ENCODE measurements at regions not wholly inside any gene's neighbourhood (a gene's known extent, or its start where the extent isn't known, plus 50 kb on each side); places are given as distances from the start of the nearest gene placed in this dataset.
"Not testable (repeated sequence)": the region's sequence is repeated elsewhere in the genome, so short reads cannot be mapped to it uniquely, and the experiment has no call there.

DNA sequence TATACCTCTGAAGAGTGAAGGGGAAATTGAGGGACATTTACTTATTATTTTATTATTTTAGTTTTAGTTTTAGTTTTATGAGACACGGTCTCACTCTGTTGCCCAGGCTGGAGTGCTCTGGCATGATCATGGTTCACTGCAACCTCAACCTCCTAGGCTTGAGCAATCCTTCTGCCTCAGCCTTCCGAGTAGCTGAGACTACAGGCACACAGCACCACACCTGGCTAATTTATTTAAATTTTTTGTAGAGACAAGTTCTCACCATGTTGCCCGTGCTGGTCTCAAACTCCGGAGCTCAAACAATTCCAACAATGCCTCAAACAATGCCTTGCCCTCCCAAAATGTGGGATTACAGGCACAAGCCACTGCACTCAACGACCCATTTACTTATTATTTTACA is 68.4 kb upstream of the BMP2K start:
- Histone ChIP-seq H3K27me3 (replicated peaks in 1 of 2; ENCODE audit: control insufficient read depth in 2 of 2, extremely low read depth in 1 of 2, insufficient read depth in 2 of 2, low read length in 1 of 2) (no peaks in the 10 kb centered on the region), H3K4me1 (ENCODE audit: control insufficient read depth in 1 of 2, extremely low read depth in 1 of 2, insufficient read depth in 2 of 2, low read length in 2 of 2) (no peaks in the 10 kb centered on the region), H3K9me3 (no peaks in the 10 kb centered on the region), H3K27ac (ENCODE audit: low read length) (no peak overlapping the region), H3K4me3 (ENCODE audit: control insufficient read depth in 1 of 2, extremely low read depth in 1 of 2, low read length in 1 of 2) (no peak overlapping the region), H3K36me3 (ENCODE audit: control insufficient read depth in 2 of 2, extremely low read depth in 1 of 2, insufficient read depth in 1 of 2, low read length in 1 of 2) (no peaks in the 10 kb centered on the region)
- no peak for DNase-seq
- Mint-ChIP-seq H3K4me3 (no peak overlapping the region), H3K27me3 (no peaks in the 10 kb centered on the region), H3K36me3 (no peaks in the 10 kb centered on the region), H3K27ac (no peak overlapping the region), H3K4me1 (no peaks in the 10 kb centered on the region), H3K9me3 (peaks cover 2 to 10% (median 10%) of the 10 kb centered on the region in 3 donors)
- 90% methylated on average over 2 of the region's 5 CpGs for WGBS (ENCODE audit: insufficient coverage)
- no peak for ATAC-seq (replicated peaks in 1 of 4)
- CTCF ChIA-PET: no interaction called here
- POLR2A ChIA-PET: no interaction called here

DNA sequence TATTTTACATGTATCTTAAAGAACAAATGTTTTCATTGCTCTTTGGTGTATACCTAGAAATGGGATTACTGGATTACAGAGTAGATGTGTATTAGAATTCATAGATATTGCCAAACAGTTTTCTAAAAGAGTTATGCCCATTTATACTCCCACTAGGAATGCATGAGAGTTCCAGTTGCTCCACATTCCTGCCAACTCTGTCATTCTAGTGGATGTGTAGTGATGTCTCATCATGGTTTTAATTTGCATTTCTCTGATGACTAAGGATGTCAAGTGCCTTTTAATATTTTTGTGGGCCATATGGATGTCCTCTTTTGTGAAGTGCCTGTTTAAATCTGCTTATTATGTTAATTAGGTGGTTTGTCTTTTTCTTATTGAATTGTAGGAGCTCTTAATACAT is 65.6 kb upstream of the BMP2K start:
- ChIA-PET CTCF (no interaction called here), POLR2A (no interaction called here)
- Mint-ChIP-seq H3K9me3 (no peaks in the 10 kb centered on the region), H3K36me3 (no peaks in the 10 kb centered on the region), H3K27me3 (no peaks in the 10 kb centered on the region), H3K27ac (no peak overlapping the region), H3K4me1 (no peaks in the 10 kb centered on the region), H3K4me3 (no peak overlapping the region)
- Histone ChIP-seq H3K9me3 (no peaks in the 10 kb centered on the region), H3K4me3 (ENCODE audit: control insufficient read depth in 1 of 2, extremely low read depth in 1 of 2, low read length in 1 of 2) (no peak overlapping the region), H3K4me1 (ENCODE audit: control insufficient read depth in 1 of 2, extremely low read depth in 1 of 2, insufficient read depth in 2 of 2, low read length in 2 of 2) (no peaks in the 10 kb centered on the region), H3K36me3 (ENCODE audit: control insufficient read depth in 2 of 2, extremely low read depth in 1 of 2, insufficient read depth in 1 of 2, low read length in 1 of 2) (no peaks in the 10 kb centered on the region), H3K27ac (ENCODE audit: low read length) (no peak overlapping the region), H3K27me3 (replicated peaks in 1 of 2; ENCODE audit: control insufficient read depth in 2 of 2, extremely low read depth in 1 of 2, insufficient read depth in 2 of 2, low read length in 1 of 2) (no peaks in the 10 kb centered on the region)
- no peak for DNase-seq
- no peak for ATAC-seq (replicated peaks in 1 of 4)

DNA sequence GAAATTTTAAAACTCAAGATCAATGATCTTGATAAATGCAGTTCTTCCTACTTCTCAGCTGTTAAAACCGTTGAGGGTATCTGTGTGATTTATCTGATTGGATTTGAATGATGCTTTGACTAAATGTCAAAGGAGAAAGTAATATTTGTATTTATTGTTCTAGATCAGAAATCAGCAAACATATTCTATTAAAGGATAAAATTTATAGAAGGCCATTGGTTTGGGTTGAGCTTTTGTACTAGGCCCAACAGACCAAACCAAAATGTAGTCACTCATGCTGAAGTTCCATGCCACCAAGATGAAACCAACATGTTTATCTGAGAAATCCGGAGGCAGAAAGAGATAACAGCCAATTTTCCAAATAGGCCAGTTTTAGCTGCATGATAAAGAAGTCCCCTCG is 64.5 kb upstream of the BMP2K start:
- ChIA-PET CTCF (no interaction called here), POLR2A (interaction anchor here in 1 of 2 donors (0.6 to 0.7 kb wide), 2 partner anchors 32 to 82 kb away, joined by 3 to 4 read pairs; no protein-coding TSS in a partner anchor)
- Histone ChIP-seq H3K9me3 (no peaks in the 10 kb centered on the region), H3K36me3 (ENCODE audit: control insufficient read depth in 2 of 2, extremely low read depth in 1 of 2, insufficient read depth in 1 of 2, low read length in 1 of 2) (no peaks in the 10 kb centered on the region), H3K4me3 (ENCODE audit: control insufficient read depth in 1 of 2, extremely low read depth in 1 of 2, low read length in 1 of 2) (no peak overlapping the region), H3K4me1 (ENCODE audit: control insufficient read depth in 1 of 2, extremely low read depth in 1 of 2, insufficient read depth in 2 of 2, low read length in 2 of 2) (no peaks in the 10 kb centered on the region), H3K27me3 (replicated peaks in 1 of 2; ENCODE audit: control insufficient read depth in 2 of 2, extremely low read depth in 1 of 2, insufficient read depth in 2 of 2, low read length in 1 of 2) (no peaks in the 10 kb centered on the region), H3K27ac (ENCODE audit: low read length) (no peak overlapping the region)
- 71% methylated on average over 1 of the region's 3 CpGs for WGBS (ENCODE audit: insufficient coverage)
- no peaks in the 10 kb centered on the region for H3K4me1 Mint-ChIP-seq
- H3K9me3 Mint-ChIP-seq: no peaks in the 10 kb centered on the region
- no peaks in the 10 kb centered on the region for H3K27me3 Mint-ChIP-seq
- ATAC-seq (replicated peaks in 1 of 4) (no peak), DNase-seq (no peak)
- no peak overlapping the region for H3K27ac Mint-ChIP-seq
- H3K36me3 Mint-ChIP-seq: no peaks in the 10 kb centered on the region
- no peak overlapping the region for H3K4me3 Mint-ChIP-seq

DNA sequence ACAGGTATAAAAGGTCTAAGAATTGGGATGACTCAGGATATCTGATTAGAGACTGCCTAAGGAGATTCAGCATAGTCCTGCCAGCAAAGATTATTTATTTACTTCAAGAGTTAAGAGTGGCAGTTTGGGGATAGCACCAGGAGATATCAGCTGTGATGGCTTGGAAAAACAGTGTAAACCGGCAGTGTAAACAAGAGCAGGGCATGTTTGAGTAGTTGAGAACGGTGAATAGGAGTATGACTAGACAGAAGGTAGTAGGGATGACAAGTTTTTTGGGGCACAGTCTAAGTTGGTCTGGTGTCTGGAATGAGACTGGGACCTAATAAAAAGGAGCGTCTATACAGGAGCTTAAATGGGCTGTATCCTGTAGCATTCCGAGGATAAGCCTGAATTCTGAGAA is 61.6 kb upstream of the BMP2K start:
- H3K4me3 Mint-ChIP-seq; ATAC-seq (replicated peaks in 1 of 4); H3K27me3 Mint-ChIP-seq; H3K4me1 Mint-ChIP-seq; H3K9me3 ChIP-seq; H3K4me1 ChIP-seq (ENCODE audit: control insufficient read depth in 1 of 2, extremely low read depth in 1 of 2, insufficient read depth in 2 of 2, low read length in 2 of 2); H3K9me3 Mint-ChIP-seq; POLR2A ChIA-PET; H3K27ac Mint-ChIP-seq; H3K36me3 ChIP-seq (ENCODE audit: control insufficient read depth in 2 of 2, extremely low read depth in 1 of 2, insufficient read depth in 1 of 2, low read length in 1 of 2); DNase-seq; CTCF ChIA-PET; H3K4me3 ChIP-seq (ENCODE audit: control insufficient read depth in 1 of 2, extremely low read depth in 1 of 2, low read length in 1 of 2); H3K27ac ChIP-seq (ENCODE audit: low read length); H3K36me3 Mint-ChIP-seq; H3K27me3 ChIP-seq (replicated peaks in 1 of 2; ENCODE audit: control insufficient read depth in 2 of 2, extremely low read depth in 1 of 2, insufficient read depth in 2 of 2, low read length in 1 of 2): not testable (repeated sequence)
- WGBS (ENCODE audit: insufficient coverage): no CpG with 5 or more reads among the region's 4 CpGs

DNA sequence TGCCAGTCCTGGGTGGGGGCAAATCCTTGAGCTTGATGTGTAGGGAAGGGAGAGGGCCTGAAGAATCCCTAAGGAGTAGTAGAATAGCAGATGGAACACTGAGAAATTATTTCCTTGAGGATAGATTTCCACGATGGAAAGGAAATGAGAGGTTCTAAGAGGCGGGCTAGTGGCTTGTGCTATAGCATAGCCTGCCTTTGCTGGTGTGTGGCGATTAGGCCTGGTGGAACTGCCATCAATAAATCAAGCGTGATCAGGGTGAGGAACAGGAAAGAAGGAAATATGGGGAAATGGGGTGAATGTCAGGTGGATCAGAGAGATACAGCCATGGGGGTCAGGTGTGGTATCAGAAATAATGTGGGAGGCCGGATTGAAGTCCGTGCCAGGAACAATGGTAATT is 60.8 kb upstream of the BMP2K start:
- H3K27me3 Mint-ChIP-seq; H3K27ac Mint-ChIP-seq; ATAC-seq (replicated peaks in 1 of 4); H3K4me3 ChIP-seq (ENCODE audit: control insufficient read depth in 1 of 2, extremely low read depth in 1 of 2, low read length in 1 of 2); POLR2A ChIA-PET; H3K4me1 ChIP-seq (ENCODE audit: control insufficient read depth in 1 of 2, extremely low read depth in 1 of 2, insufficient read depth in 2 of 2, low read length in 2 of 2); DNase-seq; H3K9me3 Mint-ChIP-seq; CTCF ChIA-PET; H3K36me3 Mint-ChIP-seq; H3K36me3 ChIP-seq (ENCODE audit: control insufficient read depth in 2 of 2, extremely low read depth in 1 of 2, insufficient read depth in 1 of 2, low read length in 1 of 2); H3K9me3 ChIP-seq; H3K4me1 Mint-ChIP-seq; H3K27me3 ChIP-seq (replicated peaks in 1 of 2; ENCODE audit: control insufficient read depth in 2 of 2, extremely low read depth in 1 of 2, insufficient read depth in 2 of 2, low read length in 1 of 2); H3K27ac ChIP-seq (ENCODE audit: low read length); H3K4me3 Mint-ChIP-seq: not testable (repeated sequence)
- WGBS (ENCODE audit: insufficient coverage): no CpG with 5 or more reads among the region's 6 CpGs

DNA sequence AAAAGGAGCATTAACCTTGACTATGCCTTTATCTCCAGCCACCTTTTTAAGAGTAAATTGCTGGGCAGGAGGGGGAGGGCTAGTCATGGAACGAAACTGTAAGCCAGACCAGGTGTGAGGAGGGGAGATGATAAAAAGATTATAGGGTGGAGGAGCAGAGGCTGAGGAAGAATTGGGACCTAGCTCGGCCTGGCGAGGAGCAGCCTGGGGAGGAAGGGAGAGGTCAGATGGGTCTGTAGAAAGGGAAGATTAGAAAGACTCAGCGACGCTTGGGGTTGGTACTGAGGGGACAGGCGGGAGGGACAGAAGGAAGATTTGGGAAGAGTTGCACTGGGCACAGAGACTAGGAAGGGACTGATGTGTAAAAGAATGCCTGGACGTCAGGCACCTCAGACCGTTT is 58.4 kb upstream of the BMP2K start:
- H3K9me3 Mint-ChIP-seq; H3K36me3 Mint-ChIP-seq; DNase-seq; H3K4me3 ChIP-seq (ENCODE audit: control insufficient read depth in 1 of 2, extremely low read depth in 1 of 2, low read length in 1 of 2); ATAC-seq (replicated peaks in 1 of 4); H3K9me3 ChIP-seq; CTCF ChIA-PET; H3K36me3 ChIP-seq (ENCODE audit: control insufficient read depth in 2 of 2, extremely low read depth in 1 of 2, insufficient read depth in 1 of 2, low read length in 1 of 2); H3K4me3 Mint-ChIP-seq; H3K27me3 Mint-ChIP-seq; H3K27me3 ChIP-seq (replicated peaks in 1 of 2; ENCODE audit: control insufficient read depth in 2 of 2, extremely low read depth in 1 of 2, insufficient read depth in 2 of 2, low read length in 1 of 2); H3K4me1 ChIP-seq (ENCODE audit: control insufficient read depth in 1 of 2, extremely low read depth in 1 of 2, insufficient read depth in 2 of 2, low read length in 2 of 2); H3K27ac ChIP-seq (ENCODE audit: low read length); H3K27ac Mint-ChIP-seq: not testable (repeated sequence)
- POLR2A ChIA-PET: interaction anchor here in 1 of 2 donors (0.6 kb wide), 1 partner anchor 13 kb away, joined by 4 read pairs; no protein-coding TSS in a partner anchor
- WGBS (ENCODE audit: insufficient coverage): 87% methylated on average over 6 of the region's 8 CpGs
- peaks cover 14 to 23% (median 20%) of the 10 kb centered on the region in 3 donors for H3K4me1 Mint-ChIP-seq

DNA sequence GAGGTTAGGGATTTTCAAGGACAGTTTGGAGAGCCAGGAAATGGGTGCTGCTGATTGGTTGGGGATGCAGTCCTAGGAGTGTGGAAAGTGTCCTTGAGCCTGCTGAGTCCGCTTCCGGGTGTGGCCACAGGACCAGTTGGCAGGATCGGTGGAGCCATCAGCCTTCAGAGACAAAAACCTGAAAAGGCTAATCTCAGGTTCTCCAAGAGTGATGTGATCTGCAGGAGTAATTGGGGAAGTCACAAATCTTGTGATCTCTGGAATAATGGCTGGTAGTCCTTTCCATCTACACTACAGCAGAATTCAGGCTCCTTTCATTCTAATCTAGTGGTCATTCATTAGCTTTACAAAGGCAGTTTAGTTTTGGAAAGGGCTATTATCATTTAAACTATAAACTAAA is 55.9 kb upstream of the BMP2K start:
- Mint-ChIP-seq H3K27ac (no peak overlapping the region), H3K27me3 (no peaks in the 10 kb centered on the region), H3K36me3 (no peaks in the 10 kb centered on the region), H3K9me3 (no peaks in the 10 kb centered on the region), H3K4me3 (no peak overlapping the region), H3K4me1 (peaks cover 14 to 23% (median 20%) of the 10 kb centered on the region in 3 donors)
- Histone ChIP-seq H3K4me3 (ENCODE audit: control insufficient read depth in 1 of 2, extremely low read depth in 1 of 2, low read length in 1 of 2) (no peak overlapping the region), H3K36me3 (ENCODE audit: control insufficient read depth in 2 of 2, extremely low read depth in 1 of 2, insufficient read depth in 1 of 2, low read length in 1 of 2) (no peaks in the 10 kb centered on the region), H3K9me3 (no peaks in the 10 kb centered on the region), H3K27ac (ENCODE audit: low read length) (no peak overlapping the region), H3K4me1 (ENCODE audit: control insufficient read depth in 1 of 2, extremely low read depth in 1 of 2, insufficient read depth in 2 of 2, low read length in 2 of 2) (peaks cover 5 to 7% of the 10 kb centered on the region in 2 experiments), H3K27me3 (replicated peaks in 1 of 2; ENCODE audit: control insufficient read depth in 2 of 2, extremely low read depth in 1 of 2, insufficient read depth in 2 of 2, low read length in 1 of 2) (no peaks in the 10 kb centered on the region)
- ChIA-PET POLR2A (no interaction called here), CTCF (no interaction called here)
- DNase-seq (no peak), ATAC-seq (replicated peaks in 1 of 4) (no peak)
- WGBS (ENCODE audit: insufficient coverage): 100% methylated on average over 3 of the region's 3 CpGs
